ENCODE measurements at regions not wholly inside any gene's neighbourhood (a gene's known extent, or its start where the extent isn't known, plus 50 kb on each side); places are given as distances from the start of the nearest gene placed in this dataset.
A peak's percentile ranks its signal among the peaks of the same experiment; 100 is the strongest.

- peak; percentile 55 for DNase-seq
Observed at GRCh38 chr3:59540241-59540640, 490.4 kb upstream of the CFAP20DC start.

GRCh38 chr3:59538753-59539432, 489.1 kb upstream of the CFAP20DC start:
- DNase-seq = no peak

DNA sequence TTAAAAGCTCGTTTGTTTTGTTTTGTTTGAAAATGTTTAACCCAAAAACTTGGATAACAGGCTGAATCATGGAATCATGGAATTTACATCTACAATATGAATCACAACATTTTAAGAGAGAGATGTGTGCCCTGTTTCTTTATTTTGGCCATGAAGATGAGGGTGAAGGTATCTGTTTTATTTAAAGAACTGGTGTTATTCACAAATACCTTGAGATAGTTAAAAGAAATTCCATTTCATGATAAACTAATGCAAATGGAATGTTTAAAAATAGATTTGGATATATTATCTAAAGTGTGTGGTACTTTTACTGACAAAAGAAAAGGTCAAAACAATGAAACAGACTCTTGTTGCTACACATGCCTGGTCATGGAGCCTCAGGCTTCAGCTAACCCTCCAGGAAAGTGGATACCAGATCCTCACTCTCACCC, 486.0 kb upstream of the CFAP20DC start:
- peak; percentile 51 for DNase-seq

GRCh38 chr3:59531994-59532393, 482.2 kb upstream of the CFAP20DC start:
- no peak for DNase-seq

GRCh38 chr3:59531066-59531745, 481.4 kb upstream of the CFAP20DC start:
- no peak for DNase-seq

- no peak for DNase-seq
Observed at GRCh38 chr3:59528251-59528650, 478.4 kb upstream of the CFAP20DC start.

DNA sequence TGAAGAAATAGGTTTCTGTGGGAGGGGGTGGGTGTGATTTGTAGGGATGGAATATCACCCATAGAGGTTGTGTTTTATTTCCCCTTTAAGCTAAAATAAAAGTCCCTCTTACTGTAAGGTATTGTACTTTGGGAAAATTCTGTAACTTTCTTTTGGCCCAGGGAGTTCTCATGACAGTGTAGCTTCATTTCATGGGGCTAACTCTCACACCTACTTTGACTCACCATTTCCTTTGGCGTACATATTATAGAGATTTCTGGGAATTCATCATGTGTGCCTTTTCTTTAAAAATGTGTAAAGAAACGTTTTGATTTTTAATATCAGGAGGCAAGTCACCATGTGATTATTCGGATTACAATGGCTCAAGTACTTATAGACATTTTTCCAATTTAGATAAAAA, 477.7 kb upstream of the CFAP20DC start:
- DNase-seq = no peak

DNA sequence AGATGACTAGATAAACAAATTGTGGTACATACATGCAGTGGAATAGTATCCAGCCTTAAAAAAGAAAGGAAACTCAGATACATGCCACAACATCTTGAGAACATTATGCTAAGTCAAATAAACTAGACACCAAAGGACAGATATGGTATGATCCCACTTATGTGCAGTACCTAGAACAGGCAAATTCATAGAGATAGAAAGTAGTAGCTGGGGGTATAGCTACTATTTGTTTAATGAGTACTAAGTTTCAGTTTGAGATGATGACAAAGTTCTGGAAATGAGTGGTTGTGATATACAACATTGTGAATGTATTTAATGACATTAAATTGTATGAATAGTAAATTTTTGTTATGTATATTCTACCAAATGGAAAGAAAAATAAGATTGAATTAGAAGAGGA, 477.2 kb upstream of the CFAP20DC start:
- no peak for DNase-seq

DNA sequence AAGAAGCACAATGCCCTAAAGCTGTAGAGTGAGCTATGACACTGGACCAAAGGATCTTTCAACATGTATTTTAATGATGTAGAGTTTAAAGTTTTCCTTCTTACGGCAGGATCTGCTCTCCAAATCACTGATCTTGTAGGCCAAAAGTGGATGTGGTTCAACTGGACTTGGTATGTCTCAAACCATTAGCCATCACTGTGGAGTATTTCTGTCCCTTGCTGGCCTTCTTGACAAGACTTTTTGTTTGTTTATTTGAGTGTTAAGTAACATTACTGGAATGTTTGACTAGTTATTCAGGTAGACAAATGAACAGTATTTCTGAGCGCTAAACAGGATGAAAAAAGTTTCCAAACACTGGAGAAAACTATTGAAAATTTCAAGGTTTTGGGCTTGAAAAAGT, 472.7 kb upstream of the CFAP20DC start:
- DNase-seq = no peak

DNA sequence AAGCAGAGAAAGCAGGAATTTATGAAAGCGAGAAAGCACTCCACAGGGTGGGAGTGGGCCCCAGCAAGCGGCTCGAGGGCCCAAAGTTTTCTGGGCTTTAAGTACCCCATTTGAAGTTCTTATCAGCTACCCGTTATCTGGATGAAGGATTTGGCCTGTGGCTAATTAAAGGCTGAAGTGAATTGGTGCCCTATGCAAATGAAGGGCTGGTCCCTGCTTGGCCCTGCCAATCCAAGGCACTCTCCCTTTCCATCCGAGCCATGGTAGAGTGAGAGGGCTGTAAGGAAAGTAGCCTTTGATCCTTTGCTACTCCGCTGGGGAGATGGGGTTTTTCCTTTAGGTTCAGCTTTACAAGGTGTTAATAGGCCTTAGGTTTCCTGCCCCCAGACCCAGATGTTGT, 469.3 kb upstream of the CFAP20DC start:
- no peak for DNase-seq

DNA sequence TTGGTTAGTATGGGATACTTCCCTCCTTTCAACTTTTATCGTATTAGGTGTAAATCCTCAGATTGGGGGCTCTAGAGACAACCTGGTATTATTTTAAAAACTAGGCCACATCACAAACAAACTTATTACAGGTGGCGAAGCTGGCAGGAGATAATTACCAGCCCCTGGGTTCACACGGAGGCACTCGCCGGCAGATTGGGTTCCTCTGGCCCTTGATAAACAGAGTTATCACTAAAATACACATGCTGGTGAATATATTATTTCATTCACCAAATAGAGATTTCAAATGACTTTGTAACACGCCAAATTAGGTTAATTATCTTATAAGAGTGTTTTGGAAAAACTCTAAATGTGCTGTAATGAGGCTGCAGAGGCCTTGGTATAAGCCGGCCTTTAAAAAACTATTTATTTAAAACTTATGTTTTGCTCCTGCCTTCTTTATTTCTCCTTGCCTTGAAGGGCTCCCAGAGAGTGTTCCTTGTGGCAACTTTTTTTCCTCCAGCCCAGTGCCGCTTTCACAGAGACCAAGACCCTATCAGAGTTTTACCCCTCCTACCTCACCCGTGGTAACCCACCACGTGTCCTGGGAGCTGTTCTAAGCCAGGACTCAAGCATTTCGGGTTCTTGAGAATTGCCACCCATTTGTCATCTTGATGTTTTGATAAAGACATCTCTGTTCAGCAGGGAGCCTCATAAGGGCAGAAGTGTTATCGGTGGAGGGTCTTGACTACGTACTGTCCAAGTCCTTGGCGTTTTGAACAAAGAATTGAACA, 468.6 kb upstream of the CFAP20DC start:
- no peak for DNase-seq

DNA sequence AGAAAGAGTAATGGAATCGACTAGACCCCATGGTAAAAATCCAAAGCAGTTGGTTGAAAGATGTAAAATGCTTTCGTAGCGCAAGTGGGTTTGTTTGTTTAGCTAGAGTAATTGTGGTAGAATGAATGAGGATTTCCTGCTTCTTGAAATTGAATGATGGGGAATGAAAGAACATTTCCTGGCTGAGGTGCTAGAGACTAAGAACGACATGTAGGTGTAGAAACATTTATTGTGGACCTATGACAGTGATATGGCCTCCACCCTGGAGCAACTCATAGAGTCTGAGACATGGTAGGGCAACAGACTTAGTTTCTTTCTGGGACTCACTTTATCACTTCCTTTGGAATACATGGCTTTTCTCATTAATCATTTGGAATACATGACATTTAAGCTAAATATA, 467.6 kb upstream of the CFAP20DC start:
- no peak for DNase-seq

DNA sequence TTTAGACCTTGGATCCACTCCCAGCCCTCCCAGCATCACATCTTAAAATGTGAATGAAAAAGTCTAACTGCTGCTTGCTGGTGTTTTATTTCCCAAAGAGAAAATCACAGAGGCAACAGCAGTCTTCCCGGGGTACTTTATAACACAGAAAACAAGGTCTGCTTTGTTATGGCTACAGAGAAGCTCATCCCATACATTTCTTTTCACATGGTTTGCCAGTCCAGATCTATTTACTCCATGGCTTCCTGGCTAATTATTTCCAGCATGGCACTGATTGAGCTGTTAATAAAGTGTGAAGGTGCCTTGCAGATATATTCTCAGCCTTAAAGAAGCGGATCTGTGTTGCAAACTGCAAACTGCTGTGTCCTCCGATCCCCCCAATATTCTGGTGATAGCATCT, 466.1 kb upstream of the CFAP20DC start:
- DNase-seq = no peak

DNA sequence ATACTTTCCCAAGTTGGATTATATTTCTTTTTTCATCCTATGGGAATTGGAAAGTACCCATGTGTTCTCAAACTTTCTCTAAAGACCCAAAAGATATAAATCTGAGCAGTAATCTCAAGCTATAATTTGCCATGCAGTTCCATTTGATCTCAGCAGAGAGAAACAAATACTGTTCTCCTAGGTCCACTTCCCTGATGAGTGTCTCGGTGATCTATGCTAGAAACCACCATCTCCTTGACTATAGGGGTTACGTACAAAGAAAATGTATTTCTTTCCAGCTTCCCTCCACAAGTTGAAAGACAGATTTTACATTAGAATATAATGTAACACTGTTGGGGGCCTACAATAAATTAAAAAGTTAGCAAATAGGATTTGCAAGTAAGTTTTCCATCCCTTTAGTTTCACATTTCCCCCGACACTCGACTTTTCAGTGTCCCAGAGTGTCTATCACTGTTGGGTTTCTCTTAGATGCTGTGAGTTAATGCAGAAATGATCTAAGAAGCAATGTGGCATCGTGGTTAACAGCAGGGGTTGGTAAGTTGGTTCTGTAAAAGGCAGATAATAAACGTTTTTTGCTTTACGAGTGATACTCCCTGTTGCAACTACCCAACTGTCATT, 465.1 kb upstream of the CFAP20DC start:
- DNase-seq = no peak

- no peak for DNase-seq
Observed at GRCh38 chr3:59513570-59513969, 463.7 kb upstream of the CFAP20DC start.

GRCh38 chr3:59512066-59512465, 462.2 kb upstream of the CFAP20DC start:
- DNase-seq = no peak

- no peak for DNase-seq
Observed at GRCh38 chr3:59510576-59510975, 460.8 kb upstream of the CFAP20DC start.

- DNase-seq = no peak
Observed at GRCh38 chr3:59508273-59508672, 458.4 kb upstream of the CFAP20DC start.

- no peak for DNase-seq
Observed at GRCh38 chr3:59506191-59506590, 456.4 kb upstream of the CFAP20DC start.

DNA sequence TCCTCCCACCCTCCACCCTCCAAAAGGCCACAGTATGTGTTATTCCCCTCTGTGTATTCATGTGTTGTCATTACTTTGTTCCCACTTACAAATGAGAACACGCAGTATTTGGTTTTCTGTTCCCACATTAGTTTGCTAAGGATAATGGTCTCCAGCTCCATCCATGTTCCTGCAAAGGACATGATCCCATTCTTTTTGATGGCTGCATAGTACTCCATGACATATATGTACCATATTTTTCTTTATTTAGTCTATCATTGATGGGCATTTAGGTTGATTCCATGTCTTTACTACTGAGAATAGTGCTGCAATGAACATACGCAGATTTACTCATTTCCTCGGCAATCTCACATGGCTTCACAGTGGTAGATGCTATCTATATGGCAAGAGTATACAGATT, 453.6 kb upstream of the CFAP20DC start:
- DNase-seq = no peak

DNA sequence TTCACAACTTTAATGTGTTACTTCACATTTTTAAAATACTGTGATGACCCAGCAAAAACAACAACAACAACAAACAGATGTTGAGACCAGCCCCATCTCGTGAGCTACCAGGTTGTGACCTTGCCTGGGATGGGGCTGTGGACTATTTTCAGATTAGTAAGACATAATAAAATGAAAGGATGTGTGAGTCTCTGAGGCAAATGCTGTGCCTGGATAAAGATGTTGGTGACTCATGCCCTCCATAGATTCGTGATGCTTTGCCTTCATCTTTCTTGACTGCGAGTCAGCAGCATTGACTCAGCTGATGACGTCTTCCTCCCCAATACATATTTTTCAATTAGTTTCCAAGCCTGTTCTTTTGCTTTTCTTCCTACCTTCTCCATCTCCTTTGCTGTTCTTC, 453.0 kb upstream of the CFAP20DC start:
- DNase-seq = peak; percentile 91

GRCh38 chr3:59499954-59500353, 450.1 kb upstream of the CFAP20DC start:
- no peak for DNase-seq

DNA sequence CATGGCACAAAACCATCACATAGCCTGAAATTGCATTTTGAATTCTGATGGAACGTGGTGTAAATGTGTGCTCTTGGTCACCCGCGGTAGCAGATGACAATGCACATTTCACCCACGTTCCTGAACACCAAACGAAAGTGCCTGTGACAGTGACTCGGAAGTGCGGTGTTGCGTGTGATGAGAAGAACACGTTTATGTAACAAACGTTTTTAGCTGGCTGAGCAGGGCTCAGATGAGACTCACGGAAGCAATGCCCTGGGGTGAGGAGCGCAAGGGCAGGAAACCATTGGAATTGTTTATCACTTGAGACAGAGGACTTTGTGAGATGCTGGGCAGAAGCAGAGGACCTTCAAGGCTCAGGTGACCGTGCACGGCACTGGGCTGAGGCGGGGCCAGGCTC, 449.2 kb upstream of the CFAP20DC start:
- DNase-seq = no peak

GRCh38 chr3:59496250-59496649, 446.4 kb upstream of the CFAP20DC start:
- DNase-seq = no peak

Measured in fibroblast of upper back skin (primary cell).